HepG2 (cell line): ENCODE measurements at regions not wholly inside any gene's neighbourhood (a gene's known extent, or its start where the extent isn't known, plus 50 kb on each side); places are given as distances from the start of the nearest gene placed in this dataset.

ENCODE experiments used
- ATAC-seq: fragments of 200-7000 bp; cut with Tn5 transposase; 3 replicates; pipeline ENCODE4 v1.9.1; 2020; ENCODE audit warnings: mild to moderate bottlenecking, moderate library complexity
- BruUV-seq: library from RNA; stranded (reverse); fragments of 400-500 nt; replicated peaks from 2 replicates; lab custom pipeline; 2021; lab: Mats Ljungman, UMichigan
- CTCF ChIA-PET: fragments of 300-600 bp; formaldehyde crosslinking; extraction: SDS; loops from one replicate; lab custom pipeline; 2021; ENCODE audit warnings: low total read pairs, inconsistent platforms, low intra/inter-chr PET ratio; lab: Yijun Ruan, JAX
- POLR2A ChIA-PET: fragments of 350-600 bp; sonication (Branson Sonifier 250); formaldehyde crosslinking; loops from one replicate; lab custom pipeline; 2020; ENCODE audit warnings: antibody characterized with exemption, inconsistent platforms; lab: Yijun Ruan, JAX
- DNase-seq: peaks from one replicate; pipeline ENCODE4 v3.0.0-alpha.2; 2015; ENCODE audit warnings: low spot score
- FAIRE-seq: peaks from 3 replicates; lab custom pipeline; 2011; peaks lifted over from hg19 to GRCh38; lab: Jason Lieb, UNC
- H2AFZ ChIP-seq: one replicate; pipeline ENCODE4 v1.6.1; 2011; ENCODE audit warnings: low read length, inconsistent platforms
- H3K27ac ChIP-seq: fragments of 300-600 bp; 3 replicates; pipeline ENCODE4 v1.8.0; 2011; ENCODE audit warnings: mixed run types, mild to moderate bottlenecking, mixed read lengths, low read length, inconsistent platforms; ENCODE audit not compliant: insufficient read depth; ENCODE audit errors: extremely low read length
- H3K27me3 ChIP-seq, 2 experiments: fragments of 200-600 bp in 1 of 2; 2 replicates in 1 of 2; 3 replicates in 1 of 2; pipeline versions ENCODE4 v1.6.0 to v1.8.0; 2011; ENCODE audit warnings: low read length in 2 of 2, mild to moderate bottlenecking in 2 of 2, moderate library complexity in 2 of 2, inconsistent platforms in 1 of 2; ENCODE audit not compliant: insufficient read depth in 2 of 2, control insufficient read depth in 1 of 2
- H3K36me3 ChIP-seq, 2 experiments: fragments of 200-600 bp in 1 of 2; replicated peaks in 1 of 2; 2 replicates in 1 of 2; 3 replicates in 1 of 2; pipeline versions ENCODE4 v1.5.1 to v1.8.0; 2011; ENCODE audit warnings: low read length in 2 of 2, inconsistent platforms in 1 of 2; ENCODE audit not compliant: insufficient read depth in 2 of 2, control insufficient read depth in 1 of 2
- H3K4me1 ChIP-seq: 2 replicates; pipeline ENCODE4 v1.5.1; 2012; ENCODE audit warnings: low read length, inconsistent platforms; ENCODE audit not compliant: insufficient read depth
- H3K4me2 ChIP-seq: 2 replicates; pipeline ENCODE4 v1.6.0; 2011; ENCODE audit warnings: low read depth, low read length, inconsistent platforms
- H3K4me3 ChIP-seq, 3 experiments: fragments of 200-600 bp in 1 of 3; sonication (generic), shearing (Covaris generic) in 1 of 3; replicated peaks in 1 of 3; 2 replicates each; pipeline ENCODE4 v1.5.1; 2011 to 2016; ENCODE audit warnings: low read length in 3 of 3, inconsistent platforms in 2 of 3, low read depth in 2 of 3, mild to moderate bottlenecking in 2 of 3, control low read depth in 1 of 3, mixed read lengths in 1 of 3; ENCODE audit not compliant: insufficient read depth in 1 of 3
- H3K79me2 ChIP-seq: one replicate; pipeline ENCODE4 v1.6.1; 2011; ENCODE audit warnings: low read length, inconsistent platforms; ENCODE audit not compliant: insufficient read depth
- H3K9ac ChIP-seq: 2 replicates; pipeline ENCODE4 v1.6.0; 2011; ENCODE audit warnings: mild to moderate bottlenecking, low read depth, low read length, inconsistent platforms; ENCODE audit not compliant: insufficient read depth
- H3K9me3 ChIP-seq: 2 replicates; pipeline ENCODE4 v1.5.1; 2012; ENCODE audit warnings: mild to moderate bottlenecking, low read length
- H4K20me1 ChIP-seq: 2 replicates; pipeline ENCODE4 v1.6.0; 2011; ENCODE audit warnings: inconsistent platforms, mild to moderate bottlenecking, low read length, moderate library complexity; ENCODE audit not compliant: insufficient read depth
- GPN1 ChIP-seq: sonication (generic); formaldehyde crosslinking; IDR thresholded peaks from 2 replicates; pipeline ENCODE4 v1.5.1; 2020; ENCODE audit warnings: missing genetic modification reagents, borderline replicate concordance
- HNRNPL ChIP-seq: fragments of 200-400 bp; formaldehyde crosslinking; IDR thresholded peaks from 2 replicates; pipeline ENCODE4 v1.6.1; 2017; ENCODE audit warnings: mild to moderate bottlenecking, low read depth, low read length
- NFE2L1 ChIP-seq: sonication (generic); formaldehyde crosslinking; IDR thresholded peaks from 2 replicates; pipeline ENCODE4 v1.4.0; 2020; ENCODE audit warnings: missing genetic modification reagents, mild to moderate bottlenecking, borderline replicate concordance
- SSRP1 ChIP-seq: IDR thresholded peaks from 2 replicates; pipeline ENCODE4 v1.6.1; 2016; ENCODE audit warnings: control low read depth
- TCF7 ChIP-seq: sonication (generic); IDR thresholded peaks from 2 replicates; pipeline ENCODE4 v1.6.1; 2016; ENCODE audit warnings: antibody characterized with exemption, low read depth
- THYN1 ChIP-seq: sonication (generic); formaldehyde crosslinking; IDR thresholded peaks from 2 replicates; pipeline ENCODE4 v1.8.1; 2023; ENCODE audit warnings: low read depth, mild to moderate bottlenecking, moderate library complexity, missing genetic modification reagents, borderline replicate concordance
- ZFP36 ChIP-seq: fragments of 150-350 bp; IDR thresholded peaks from 2 replicates; pipeline ENCODE4 v1.6.1; 2018; ENCODE audit warnings: borderline replicate concordance, low read length, low read depth; ENCODE audit not compliant: partially characterized antibody
- ZNF224 ChIP-seq: sonication (generic); formaldehyde crosslinking; IDR thresholded peaks from 2 replicates; pipeline ENCODE4 v1.5.0; 2020; ENCODE audit warnings: mild to moderate bottlenecking, missing genetic modification reagents
- ZNF546 ChIP-seq: sonication (generic); formaldehyde crosslinking; conservative IDR thresholded peaks from 2 replicates; pipeline ENCODE4 v1.8.1; 2023; ENCODE audit warnings: mild to moderate bottlenecking, missing genetic modification reagents
- ZNF713 ChIP-seq: sonication (generic); formaldehyde crosslinking; IDR thresholded peaks from 2 replicates; pipeline ENCODE4 v1.4.0; 2020; ENCODE audit warnings: mild to moderate bottlenecking, missing genetic modification reagents
- ZNF775 ChIP-seq: sonication (generic); formaldehyde crosslinking; IDR thresholded peaks from 2 replicates; pipeline ENCODE4 v1.4.0; 2020; ENCODE audit warnings: missing genetic modification reagents, mild to moderate bottlenecking, moderate library complexity, borderline replicate concordance
- in situ Hi-C: cut with HindIII; loops from 2 replicates; pipeline ENCODE4 v1.10.0; 2017; ENCODE audit warnings: low pct_unique_long_range_greater_than_20kb; ENCODE audit not compliant: extremely low pct_ligation_motif_present
- intact Hi-C: fragments of 100-400 bp; cut with micrococcal nuclease; formaldehyde crosslinking; loops from one replicate; pipeline ENCODE4 v1.10.0; 2022; ENCODE audit not compliant: unreplicated experiment
- TF ChIP-seq, protein P1 (sequence below): sonication (generic); formaldehyde crosslinking; IDR thresholded peaks from 2 replicates; pipeline ENCODE4 v1.8.0; 2022; ENCODE audit warnings: low read depth, missing genetic modification reagents
- TF ChIP-seq, protein P2 (sequence below): sonication (generic); formaldehyde crosslinking; IDR thresholded peaks from 2 replicates; pipeline ENCODE4 v1.8.0; 2022; ENCODE audit warnings: mild to moderate bottlenecking, missing genetic modification reagents, moderate library complexity
- TF ChIP-seq, protein P3 (sequence below): IDR thresholded peaks from 2 replicates; pipeline ENCODE4 v1.6.1; 2016; ENCODE audit warnings: missing genetic modification reagents, missing compliant biosample characterization
- TF ChIP-seq, protein P4 (sequence below): IDR thresholded peaks from 2 replicates; pipeline ENCODE4 v1.6.1; 2016; ENCODE audit warnings: low read depth
- TF ChIP-seq, protein P5 (sequence below): sonication (generic); formaldehyde crosslinking; IDR thresholded peaks from 2 replicates; pipeline ENCODE4 v1.5.0; 2020; ENCODE audit warnings: missing genetic modification reagents
- TF ChIP-seq, protein P6 (sequence below): sonication (generic); formaldehyde crosslinking; IDR thresholded peaks from 2 replicates; pipeline ENCODE4 v1.4.0; 2020; ENCODE audit warnings: mild to moderate bottlenecking, missing genetic modification reagents
- TF ChIP-seq, protein P7 (sequence below): sonication (generic); formaldehyde crosslinking; IDR thresholded peaks from 2 replicates; pipeline ENCODE4 v1.4.0; 2020; ENCODE audit warnings: missing genetic modification reagents

DNA sequence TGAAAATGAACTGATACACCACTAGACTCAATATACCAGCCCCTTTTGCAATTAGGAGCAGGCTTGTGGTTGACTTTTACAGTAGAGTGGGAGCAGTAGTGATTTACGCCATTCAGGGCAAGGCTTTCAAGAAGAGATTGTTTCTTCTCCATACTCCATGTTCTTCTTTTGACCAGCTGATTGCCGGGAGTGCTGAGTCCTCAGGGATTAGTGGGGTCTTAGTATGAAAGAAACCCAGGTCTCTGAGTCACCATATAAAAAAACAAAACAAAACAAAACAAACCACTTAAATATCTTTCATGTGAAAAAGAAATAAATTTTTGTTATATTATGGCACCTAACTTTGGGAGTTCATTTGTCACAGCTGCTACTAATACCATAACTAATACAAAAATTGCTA, 465.6 kb upstream of the TRIB2 start (continued):
- TF ChIP-seq ZNF713 (CRISPR knock-in tag) = no peak
- TF ChIP-seq ZNF224 (CRISPR knock-in tag) = no peak
- TF ChIP-seq SSRP1 (CRISPR knock-in tag) = no peak
- TF ChIP-seq, protein P1, sequence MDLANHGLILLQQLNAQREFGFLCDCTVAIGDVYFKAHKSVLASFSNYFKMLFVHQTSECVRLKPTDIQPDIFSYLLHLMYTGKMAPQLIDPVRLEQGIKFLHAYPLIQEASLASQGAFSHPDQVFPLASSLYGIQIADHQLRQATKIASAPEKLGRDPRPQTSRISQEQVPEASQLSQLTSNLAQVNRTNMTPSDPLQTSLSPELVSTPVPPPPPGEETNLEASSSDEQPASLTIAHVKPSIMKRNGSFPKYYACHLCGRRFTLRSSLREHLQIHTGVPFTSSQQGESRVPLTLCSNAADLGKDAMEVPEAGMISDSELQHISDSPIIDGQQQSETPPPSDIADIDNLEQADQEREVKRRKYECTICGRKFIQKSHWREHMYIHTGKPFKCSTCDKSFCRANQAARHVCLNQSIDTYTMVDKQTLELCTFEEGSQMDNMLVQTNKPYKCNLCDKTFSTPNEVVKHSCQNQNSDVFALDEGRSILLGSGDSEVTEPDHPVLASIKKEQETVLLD (CRISPR knock-in tag) = no peak
- TF ChIP-seq ZNF546 (CRISPR knock-in tag) = no peak
- TF ChIP-seq, protein P2, sequence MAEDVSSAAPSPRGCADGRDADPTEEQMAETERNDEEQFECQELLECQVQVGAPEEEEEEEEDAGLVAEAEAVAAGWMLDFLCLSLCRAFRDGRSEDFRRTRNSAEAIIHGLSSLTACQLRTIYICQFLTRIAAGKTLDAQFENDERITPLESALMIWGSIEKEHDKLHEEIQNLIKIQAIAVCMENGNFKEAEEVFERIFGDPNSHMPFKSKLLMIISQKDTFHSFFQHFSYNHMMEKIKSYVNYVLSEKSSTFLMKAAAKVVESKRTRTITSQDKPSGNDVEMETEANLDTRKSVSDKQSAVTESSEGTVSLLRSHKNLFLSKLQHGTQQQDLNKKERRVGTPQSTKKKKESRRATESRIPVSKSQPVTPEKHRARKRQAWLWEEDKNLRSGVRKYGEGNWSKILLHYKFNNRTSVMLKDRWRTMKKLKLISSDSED = no peak
- TF ChIP-seq TCF7 = no peak
- TF ChIP-seq, protein P3, sequence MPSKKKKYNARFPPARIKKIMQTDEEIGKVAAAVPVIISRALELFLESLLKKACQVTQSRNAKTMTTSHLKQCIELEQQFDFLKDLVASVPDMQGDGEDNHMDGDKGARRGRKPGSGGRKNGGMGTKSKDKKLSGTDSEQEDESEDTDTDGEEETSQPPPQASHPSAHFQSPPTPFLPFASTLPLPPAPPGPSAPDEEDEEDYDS = no peak
- TF ChIP-seq, all 625 proteins: peak for 0

DNA sequence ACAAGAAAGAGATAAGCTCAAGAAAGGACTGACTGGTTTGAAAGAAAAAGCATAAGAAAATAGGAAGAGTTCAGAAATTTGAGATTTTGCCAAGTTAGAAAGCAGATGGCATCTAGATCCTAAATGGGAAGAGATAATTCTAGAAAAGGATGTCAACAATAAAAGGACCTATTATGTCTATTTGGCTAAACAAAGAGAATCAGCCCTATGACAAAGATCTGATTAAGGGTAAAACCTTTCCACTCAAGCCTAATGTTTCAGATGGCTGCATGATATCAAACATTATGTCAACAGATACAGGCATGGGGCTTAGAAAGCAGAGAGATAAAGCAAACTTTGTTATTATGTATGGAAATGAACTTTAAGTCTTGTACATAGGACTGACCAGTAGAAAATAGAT, 465.0 kb upstream of the TRIB2 start:
- H3K79me2 ChIP-seq = no peaks in the 10 kb centered on the region
- FAIRE-seq (no peak), DNase-seq (no peak), ATAC-seq (no peak)
- H3K4me3 ChIP-seq = no peak overlapping the region
- H3K9ac ChIP-seq = no peak overlapping the region
- no peaks in the 10 kb centered on the region for H3K36me3 ChIP-seq
- H3K27ac ChIP-seq = no peak overlapping the region
- no peak overlapping the region for H2AFZ ChIP-seq
- no peaks in the 10 kb centered on the region for H3K4me1 ChIP-seq
- ChIA-PET POLR2A (no interaction called here), CTCF (no interaction called here)
- no peaks in the 10 kb centered on the region for H4K20me1 ChIP-seq
- H3K4me2 ChIP-seq = no peak overlapping the region
- no peaks in the 10 kb centered on the region for H3K27me3 ChIP-seq
- no peaks in the 10 kb centered on the region for H3K9me3 ChIP-seq
- BruUV-seq = no TSS peak
- in situ Hi-C loops (no loop called here), intact Hi-C loops (no loop called here)
- TF ChIP-seq, protein P4, sequence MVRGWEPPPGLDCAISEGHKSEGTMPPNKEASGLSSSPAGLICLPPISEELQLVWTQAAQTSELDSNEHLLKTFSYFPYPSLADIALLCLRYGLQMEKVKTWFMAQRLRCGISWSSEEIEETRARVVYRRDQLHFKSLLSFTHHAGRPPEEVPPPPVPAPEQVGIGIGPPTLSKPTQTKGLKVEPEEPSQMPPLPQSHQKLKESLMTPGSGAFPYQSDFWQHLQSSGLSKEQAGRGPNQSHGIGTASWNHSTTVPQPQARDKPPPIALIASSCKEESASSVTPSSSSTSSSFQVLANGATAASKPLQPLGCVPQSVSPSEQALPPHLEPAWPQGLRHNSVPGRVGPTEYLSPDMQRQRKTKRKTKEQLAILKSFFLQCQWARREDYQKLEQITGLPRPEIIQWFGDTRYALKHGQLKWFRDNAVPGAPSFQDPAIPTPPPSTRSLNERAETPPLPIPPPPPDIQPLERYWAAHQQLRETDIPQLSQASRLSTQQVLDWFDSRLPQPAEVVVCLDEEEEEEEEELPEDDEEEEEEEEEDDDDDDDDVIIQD (CRISPR knock-in tag) = no peak
- TF ChIP-seq ZFP36 (no peak), NFE2L1 (no peak), THYN1 (CRISPR knock-in tag) (no peak), GPN1 (CRISPR knock-in tag) (no peak), HNRNPL (no peak), ZNF775 (CRISPR knock-in tag) (no peak)
- TF ChIP-seq, protein P5, sequence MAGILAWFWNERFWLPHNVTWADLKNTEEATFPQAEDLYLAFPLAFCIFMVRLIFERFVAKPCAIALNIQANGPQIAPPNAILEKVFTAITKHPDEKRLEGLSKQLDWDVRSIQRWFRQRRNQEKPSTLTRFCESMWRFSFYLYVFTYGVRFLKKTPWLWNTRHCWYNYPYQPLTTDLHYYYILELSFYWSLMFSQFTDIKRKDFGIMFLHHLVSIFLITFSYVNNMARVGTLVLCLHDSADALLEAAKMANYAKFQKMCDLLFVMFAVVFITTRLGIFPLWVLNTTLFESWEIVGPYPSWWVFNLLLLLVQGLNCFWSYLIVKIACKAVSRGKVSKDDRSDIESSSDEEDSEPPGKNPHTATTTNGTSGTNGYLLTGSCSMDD (CRISPR knock-in tag) = no peak
- TF ChIP-seq, protein P6, sequence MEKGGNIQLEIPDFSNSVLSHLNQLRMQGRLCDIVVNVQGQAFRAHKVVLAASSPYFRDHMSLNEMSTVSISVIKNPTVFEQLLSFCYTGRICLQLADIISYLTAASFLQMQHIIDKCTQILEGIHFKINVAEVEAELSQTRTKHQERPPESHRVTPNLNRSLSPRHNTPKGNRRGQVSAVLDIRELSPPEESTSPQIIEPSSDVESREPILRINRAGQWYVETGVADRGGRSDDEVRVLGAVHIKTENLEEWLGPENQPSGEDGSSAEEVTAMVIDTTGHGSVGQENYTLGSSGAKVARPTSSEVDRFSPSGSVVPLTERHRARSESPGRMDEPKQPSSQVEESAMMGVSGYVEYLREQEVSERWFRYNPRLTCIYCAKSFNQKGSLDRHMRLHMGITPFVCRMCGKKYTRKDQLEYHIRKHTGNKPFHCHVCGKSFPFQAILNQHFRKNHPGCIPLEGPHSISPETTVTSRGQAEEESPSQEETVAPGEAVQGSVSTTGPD (CRISPR knock-in tag) = no peak
- TF ChIP-seq, protein P7, sequence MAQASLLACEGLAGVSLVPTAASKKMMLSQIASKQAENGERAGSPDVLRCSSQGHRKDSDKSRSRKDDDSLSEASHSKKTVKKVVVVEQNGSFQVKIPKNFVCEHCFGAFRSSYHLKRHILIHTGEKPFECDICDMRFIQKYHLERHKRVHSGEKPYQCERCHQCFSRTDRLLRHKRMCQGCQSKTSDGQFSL (CRISPR knock-in tag) = no peak
